DMS53 treated with DMSO at 0.1 percent for 48 hours (cell line): ENCODE measurements at regions not wholly inside any gene's neighbourhood (a gene's known extent, or its start where the extent isn't known, plus 50 kb on each side); places are given as distances from the start of the nearest gene placed in this dataset.

Experiments
- DNase-seq: peaks from one replicate; lab custom pipeline; 2025; ENCODE audit not compliant: unreplicated experiment; lab: John Stamatoyannopoulos, UW

- DNase-seq: no peak
These were observed 75.7 kb upstream of the FOXP4 start for GRCh38 chr6:41470331-41471063.

- no peak for DNase-seq
These were observed 74.9 kb upstream of the FOXP4 start for GRCh38 chr6:41471064-41471895.

DNA sequence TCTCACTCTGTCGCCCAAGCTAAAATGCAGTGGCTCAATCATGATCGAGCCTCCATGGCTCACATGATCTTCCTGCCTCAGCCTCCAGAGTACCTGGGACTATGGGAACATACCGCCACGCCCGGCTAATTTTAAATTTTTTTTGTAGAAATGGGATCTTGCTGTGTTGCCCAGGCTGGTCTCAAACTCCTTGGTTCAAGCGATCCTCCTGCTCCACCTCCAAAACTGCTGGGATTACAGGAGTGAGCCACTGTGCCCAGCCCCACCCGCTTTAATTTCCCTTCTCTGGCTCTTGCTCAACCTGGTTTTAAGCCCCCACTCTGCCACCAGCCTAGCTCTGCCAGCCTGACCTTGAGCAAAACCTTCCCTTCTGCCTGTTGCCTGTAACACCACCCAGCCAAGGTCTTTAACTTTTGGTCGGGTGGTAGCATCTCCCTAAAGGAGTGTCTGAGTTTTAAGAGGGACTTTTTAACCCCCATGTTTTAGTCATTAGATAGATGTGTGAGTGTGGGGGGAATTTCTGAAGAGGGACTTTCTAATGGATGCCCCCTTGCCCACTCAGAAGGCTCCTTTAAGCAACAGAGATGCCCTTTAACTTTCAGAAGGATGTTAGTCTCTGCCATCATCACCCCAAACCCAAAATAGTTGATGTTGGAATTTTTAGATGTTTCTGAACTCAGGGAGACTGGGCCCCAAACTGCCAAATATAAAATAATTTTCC, 71.8 kb upstream of the FOXP4 start:
- DNase-seq: no peak

DNA sequence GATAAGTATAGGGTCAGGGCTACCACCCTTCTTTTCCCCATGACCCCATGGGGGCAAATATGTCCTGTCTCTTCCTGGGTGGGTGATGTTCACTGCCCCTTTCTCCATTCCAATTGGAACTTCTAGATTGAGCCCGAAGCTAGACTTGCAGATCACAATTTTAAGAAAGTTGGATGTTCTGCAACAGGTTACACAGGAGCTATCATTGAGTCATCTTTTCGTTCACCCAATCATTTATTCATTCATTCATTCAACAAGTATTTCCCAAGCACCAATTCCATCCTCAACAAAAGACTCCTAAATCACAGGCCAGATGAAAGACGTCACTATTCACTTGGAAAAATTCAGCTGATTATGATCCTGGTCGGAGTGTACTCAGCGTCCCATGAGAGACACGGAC, 71.0 kb upstream of the FOXP4 start:
- no peak for DNase-seq

DNA sequence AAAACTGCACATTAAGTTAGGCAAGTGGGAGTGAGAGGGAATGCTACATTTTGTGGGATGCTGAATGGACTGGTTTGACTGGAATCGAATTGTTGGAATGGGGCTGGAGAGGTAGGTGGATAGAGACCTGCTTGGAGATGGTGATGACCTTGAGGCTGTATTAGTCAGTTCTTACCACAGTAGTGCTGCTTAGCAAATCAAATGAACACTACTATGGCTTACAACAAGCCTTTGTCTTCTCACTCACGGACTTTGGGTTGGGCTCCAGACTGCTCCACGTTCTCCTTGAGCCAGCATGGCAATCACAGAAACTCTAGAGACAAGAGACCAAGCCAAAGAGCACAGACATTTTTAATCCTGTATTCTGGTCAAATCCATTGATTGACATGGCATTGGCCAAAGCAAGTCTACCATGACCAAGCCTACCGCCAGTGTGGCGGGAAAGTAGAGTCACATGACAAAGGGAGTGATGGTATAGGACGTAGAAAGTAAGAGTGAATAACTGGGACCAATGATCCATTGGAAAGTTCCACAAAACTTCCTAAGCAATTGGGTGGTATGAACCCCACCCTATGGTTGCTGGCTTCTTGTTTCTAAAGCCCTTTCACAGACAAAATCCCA, 70.3 kb upstream of the FOXP4 start:
- no peak for DNase-seq

DNA sequence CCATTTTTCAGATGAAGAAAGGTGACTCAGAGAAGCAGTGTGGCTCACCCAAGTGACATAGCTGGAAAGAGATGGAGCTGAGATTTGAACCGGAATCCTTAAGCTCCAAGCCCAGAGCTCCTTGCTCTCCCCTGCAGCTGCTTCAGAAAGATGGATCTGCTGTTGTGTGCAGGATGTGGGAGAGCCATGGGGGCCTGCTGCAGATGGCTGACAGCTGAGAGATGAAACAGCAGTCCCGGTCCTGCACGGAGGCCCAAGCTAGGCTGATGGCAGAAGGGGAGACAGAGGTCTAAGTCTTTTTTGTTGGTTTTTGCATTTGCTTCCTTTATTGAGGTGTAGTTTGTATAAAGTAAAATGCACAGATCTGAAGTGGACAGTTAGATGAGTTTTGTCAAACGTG, 69.8 kb upstream of the FOXP4 start:
- DNase-seq: no peak

- no peak for DNase-seq
These were observed 68.6 kb upstream of the FOXP4 start for GRCh38 chr6:41477572-41477971.

DNA sequence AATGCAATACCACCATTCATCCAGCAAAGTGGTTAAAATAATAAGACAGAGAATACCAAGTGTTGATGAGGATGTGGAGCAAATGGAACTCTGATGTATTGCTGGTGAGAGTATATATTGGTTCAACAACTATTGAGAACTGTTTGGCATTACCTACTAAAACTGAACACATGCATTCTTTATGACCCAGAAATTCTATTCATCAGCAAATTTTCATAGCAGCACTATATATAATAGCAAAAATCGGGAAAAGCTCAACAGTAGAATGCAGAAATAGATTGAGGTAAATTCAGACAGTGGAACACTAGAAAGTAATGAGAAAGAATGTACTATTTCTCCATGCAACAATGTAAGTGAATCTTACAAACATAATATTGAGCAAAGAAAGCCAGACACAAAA, 62.2 kb upstream of the FOXP4 start:
- DNase-seq: no peak

- no peak for DNase-seq
These were observed 58.2 kb upstream of the FOXP4 start for GRCh38 chr6:41487860-41488432.

DNA sequence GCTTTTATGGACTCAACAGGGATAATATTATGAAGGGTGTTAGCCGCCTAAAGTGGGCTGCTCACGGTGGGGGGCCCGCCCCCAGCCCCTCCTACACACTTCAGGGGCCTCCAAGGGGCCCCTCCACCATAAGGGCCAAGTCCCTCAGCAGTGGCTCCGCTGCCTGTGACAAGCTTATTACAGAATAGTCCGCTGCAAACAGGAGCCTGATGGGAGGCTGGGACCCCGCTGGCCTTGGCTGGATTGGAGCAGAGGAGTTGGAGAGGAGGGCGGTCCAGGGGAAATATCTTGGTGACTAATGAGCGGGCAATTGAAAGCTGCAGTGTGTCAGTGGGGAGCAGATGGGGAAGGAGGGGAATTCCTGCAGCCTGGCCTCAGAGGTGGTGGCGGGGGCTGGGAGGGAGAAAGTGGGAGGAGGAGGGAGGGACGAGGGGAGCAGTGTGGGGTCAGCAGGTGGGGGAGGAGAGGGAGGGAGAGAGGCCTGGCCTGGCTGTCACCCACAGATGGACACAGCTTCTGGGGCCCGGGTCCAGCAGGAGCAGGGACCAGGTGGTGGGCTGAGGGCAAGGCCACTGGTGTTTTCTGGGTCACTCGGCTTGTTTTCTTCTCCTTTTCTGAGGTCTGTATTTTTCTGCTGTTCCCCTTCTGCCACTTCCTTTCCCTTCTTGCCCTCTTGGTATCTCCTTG, 57.6 kb upstream of the FOXP4 start:
- no peak for DNase-seq

- DNase-seq: no peak
These were observed 56.9 kb upstream of the FOXP4 start for GRCh38 chr6:41489120-41489851.

- DNase-seq: no peak
These were observed 53.8 kb upstream of the FOXP4 start for GRCh38 chr6:41492261-41492891.

DNA sequence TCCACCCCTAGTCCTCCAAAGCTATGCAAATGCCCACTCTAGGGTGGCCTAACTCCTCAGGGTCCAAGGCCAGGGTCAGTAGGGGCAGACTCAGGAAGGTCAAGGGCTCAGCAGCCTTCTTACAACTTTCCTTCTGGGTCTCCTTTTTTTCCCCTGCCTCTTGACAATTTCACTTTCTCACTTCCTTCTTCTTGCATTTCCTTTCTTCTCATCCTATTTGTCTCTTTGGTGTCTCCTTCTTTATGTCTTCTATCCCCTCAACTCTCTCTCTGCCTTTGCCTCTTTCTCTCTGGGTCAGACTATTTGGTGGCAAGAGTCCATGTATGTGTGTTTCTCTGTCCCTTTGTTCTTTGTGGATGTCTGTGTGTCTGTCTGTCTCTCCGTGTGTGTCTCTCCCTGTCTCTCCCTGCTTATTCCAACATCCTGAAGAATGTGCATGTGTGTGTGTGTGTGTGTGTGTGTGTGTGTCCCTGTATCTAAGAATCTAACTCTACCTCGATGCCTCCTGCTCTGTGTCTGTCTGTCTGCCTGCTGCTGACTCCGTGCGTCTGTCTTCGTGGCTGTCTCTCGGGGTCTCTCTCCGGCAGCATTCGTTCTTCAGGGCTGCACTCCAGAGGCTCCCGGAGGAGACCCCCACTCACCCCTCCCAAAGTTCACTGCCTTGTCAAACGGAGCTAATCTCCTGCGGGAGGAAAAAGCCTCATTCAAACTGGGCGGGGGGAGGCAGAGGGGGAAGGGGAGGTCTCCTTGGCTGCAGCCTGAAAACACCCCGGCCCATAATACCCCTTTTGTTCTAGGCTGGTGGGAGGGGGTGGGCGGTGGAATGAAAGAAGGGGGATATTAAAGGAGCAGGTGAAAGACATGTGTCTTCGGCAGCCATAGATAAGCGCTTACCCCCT, 51.7 kb upstream of the FOXP4 start:
- DNase-seq: no peak
